Activated CD4-positive, alpha-beta memory T cell treated with anti-CD3 and anti-CD28 coated beads, Interleukin-2, amount 10 ng/mL, durations not matched to agents 7 days and 5 days (primary cell): ENCODE measurements at regions not wholly inside any gene's neighbourhood (a gene's known extent, or its start where the extent isn't known, plus 50 kb on each side); places are given as distances from the start of the nearest gene placed in this dataset.
"Not testable (repeated sequence)": the region's sequence is repeated elsewhere in the genome, so short reads cannot be mapped to it uniquely, and the experiment has no call there.

Experiments used
- CTCF ChIA-PET: fragments of 350-600 bp; sonication (Branson Sonifier 250); formaldehyde crosslinking; loops from one replicate; lab custom pipeline; 2021; ENCODE audit warnings: antibody characterized with exemption, inconsistent platforms; lab: Charles Lee
- POLR2A ChIA-PET: fragments of 350-600 bp; sonication (Branson Sonifier 250); formaldehyde crosslinking; loops from one replicate; lab custom pipeline; 2021; ENCODE audit warnings: antibody characterized with exemption; lab: Charles Lee
- DNase-seq: peaks from one replicate; pipeline ENCODE4 v3.0.0-alpha.2; 2020
- H3K27ac Mint-ChIP-seq: one replicate; pipeline ENCODE4 v1.8.0; 2021; ENCODE audit warnings: mild to moderate bottlenecking, mixed read lengths
- H3K27me3 Mint-ChIP-seq: one replicate; pipeline ENCODE4 v1.8.0; 2021; ENCODE audit warnings: mixed read lengths
- H3K36me3 Mint-ChIP-seq: one replicate; pipeline ENCODE4 v1.8.0; 2021; ENCODE audit warnings: low read depth, mixed read lengths
- H3K4me1 Mint-ChIP-seq: one replicate; pipeline ENCODE4 v1.8.0; 2021; ENCODE audit warnings: mixed read lengths
- H3K4me3 Mint-ChIP-seq: one replicate; pipeline ENCODE4 v1.8.0; 2021; ENCODE audit warnings: mild to moderate bottlenecking, mixed read lengths
- H3K9me3 Mint-ChIP-seq: one replicate; pipeline ENCODE4 v1.8.0; 2021; ENCODE audit warnings: mixed read lengths

DNA sequence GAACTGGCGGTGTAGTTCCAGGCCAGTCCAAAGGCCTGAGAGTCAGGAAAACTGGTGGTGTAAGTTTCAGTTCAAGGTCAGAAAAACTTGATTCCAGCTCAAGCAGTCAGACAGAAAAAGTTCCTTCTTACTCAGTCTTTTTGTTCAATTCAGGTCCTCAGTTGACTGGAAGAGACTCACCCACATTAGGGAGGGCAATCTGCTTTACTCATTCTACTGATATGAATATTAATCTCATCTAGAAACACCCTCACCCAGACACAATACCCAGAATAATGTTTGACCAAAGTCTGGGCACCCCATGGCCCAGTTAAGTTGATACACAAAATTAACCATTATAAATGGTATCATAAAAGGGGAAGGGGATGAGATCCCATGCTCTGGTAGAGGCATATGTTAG, 50.1 kb upstream of the LTA4H start:
- ChIA-PET POLR2A (no interaction called here), CTCF (no interaction called here)
- Mint-ChIP-seq H3K4me3 (no peak overlapping the region), H3K27me3 (no peaks in the 10 kb centered on the region), H3K4me1 (peaks cover 4% of the 10 kb centered on the region), H3K27ac (no peak overlapping the region), H3K36me3 (peaks cover 8% of the 10 kb centered on the region), H3K9me3 (peaks cover 13% of the 10 kb centered on the region)
- no peak for DNase-seq

- H3K4me1 Mint-ChIP-seq, H3K36me3 Mint-ChIP-seq, DNase-seq, H3K27ac Mint-ChIP-seq, CTCF ChIA-PET, POLR2A ChIA-PET, H3K4me3 Mint-ChIP-seq, H3K27me3 Mint-ChIP-seq: not testable (repeated sequence)
- H3K9me3 Mint-ChIP-seq, result peaks cover 13% of the 10 kb centered on the region
Measured at GRCh38 chr12:96086190-96086589, 50.8 kb upstream of the LTA4H start.

DNA sequence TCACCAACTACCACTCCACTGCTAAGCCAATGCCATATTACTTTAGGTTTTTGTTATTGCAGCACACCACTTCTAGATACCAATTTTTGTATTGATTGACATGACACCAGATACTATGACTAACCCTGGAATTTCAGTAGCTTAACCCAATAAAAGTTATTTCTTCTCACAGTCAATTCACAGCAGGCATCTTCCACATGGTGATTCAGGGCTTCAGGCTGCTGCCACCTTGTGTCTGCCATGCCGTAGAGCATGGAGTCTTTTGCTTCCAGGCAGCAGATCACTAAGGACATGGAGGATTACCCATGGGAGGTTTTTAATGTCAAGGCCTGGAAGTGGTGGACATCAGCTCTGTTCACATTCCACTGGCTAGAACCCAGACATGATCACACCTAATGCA, 56.4 kb upstream of the LTA4H start:
- CTCF ChIA-PET, result interaction anchor here (0.8 kb wide), 1 partner anchor 56 kb away, joined by 3 read pairs; no protein-coding TSS in a partner anchor
- H3K27me3 Mint-ChIP-seq, result no peaks in the 10 kb centered on the region

DNA sequence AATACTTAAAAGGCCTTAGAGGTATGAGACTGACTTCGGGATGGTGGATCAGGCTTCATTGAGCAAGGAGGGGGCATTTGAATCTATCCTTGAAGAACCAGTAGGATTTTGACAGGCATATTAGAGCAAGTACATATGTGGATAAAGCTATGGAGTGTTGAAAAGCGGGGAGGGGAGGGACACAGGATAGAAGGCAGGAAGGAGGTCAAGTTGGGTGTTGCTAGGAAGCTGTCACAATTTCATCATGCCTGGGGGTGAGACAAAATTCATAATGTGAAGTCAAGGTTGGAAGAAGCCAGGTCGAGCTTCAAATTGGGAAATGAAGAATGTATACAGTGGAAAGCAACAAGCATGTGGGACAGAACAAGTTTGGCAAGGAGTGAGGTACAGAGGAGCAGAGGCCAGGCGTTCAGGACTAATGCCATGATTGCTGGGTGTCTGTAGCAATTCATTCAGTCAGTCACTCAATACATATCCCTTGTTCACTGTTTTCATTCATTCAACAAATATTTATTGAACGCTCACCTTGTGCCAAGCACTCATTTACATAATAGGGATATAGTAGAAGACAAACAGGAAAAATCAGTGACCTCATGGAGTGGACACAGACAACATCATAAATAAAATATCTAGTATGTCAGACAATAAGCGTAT, 58.3 kb upstream of the LTA4H start:
- peaks cover 10% of the 10 kb centered on the region for H3K9me3 Mint-ChIP-seq
- peak overlapping the region; percentile 2 for H3K27ac Mint-ChIP-seq
- H3K4me3 Mint-ChIP-seq, result no peak overlapping the region
- H3K36me3 Mint-ChIP-seq, result no peaks in the 10 kb centered on the region
- peaks cover 20% of the 10 kb centered on the region for H3K4me1 Mint-ChIP-seq
- no peak for DNase-seq
- no peaks in the 10 kb centered on the region for H3K27me3 Mint-ChIP-seq
- ChIA-PET POLR2A (no interaction called here), CTCF (no interaction called here)

More for the DNA sequence above, 56.4 kb upstream of the LTA4H start:
- Mint-ChIP-seq H3K36me3 (peaks cover 2% of the 10 kb centered on the region), H3K4me1 (peaks cover 19% of the 10 kb centered on the region), H3K4me3 (no peak overlapping the region), H3K27ac (no peak overlapping the region), H3K9me3 (peaks cover 13% of the 10 kb centered on the region)
- DNase-seq, result no peak
- POLR2A ChIA-PET, result no interaction called here

GRCh38 chr12:96094201-96094600, 58.8 kb upstream of the LTA4H start:
- DNase-seq, result no peak
- Mint-ChIP-seq H3K9me3 (peaks cover 10% of the 10 kb centered on the region), H3K4me1 (peaks cover 25% of the 10 kb centered on the region), H3K27me3 (no peaks in the 10 kb centered on the region), H3K27ac (peak overlapping the region; percentile 2), H3K4me3 (no peak overlapping the region), H3K36me3 (no peaks in the 10 kb centered on the region)
- ChIA-PET CTCF (no interaction called here), POLR2A (no interaction called here)

DNA sequence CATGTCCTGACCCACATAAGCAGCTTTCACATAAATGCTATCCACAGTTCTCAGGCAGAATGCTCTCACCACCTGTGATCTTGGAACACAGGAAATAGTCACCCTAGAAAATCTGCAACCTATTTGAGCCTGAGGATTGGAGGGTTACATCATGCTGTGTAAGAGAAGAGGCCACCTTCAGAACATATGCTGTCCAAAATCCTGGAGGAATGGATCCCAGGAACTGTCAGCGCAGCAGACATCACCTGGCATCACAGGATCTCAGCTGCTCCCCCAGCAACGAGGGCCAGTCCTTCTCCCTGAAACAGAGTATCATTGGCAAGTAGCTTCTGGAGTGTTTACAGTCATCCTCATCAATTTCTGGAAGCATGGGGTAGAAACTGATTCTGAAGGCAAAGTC, 63.2 kb upstream of the LTA4H start:
- Mint-ChIP-seq H3K27me3 (no peaks in the 10 kb centered on the region), H3K4me3 (no peak overlapping the region), H3K4me1 (peaks cover 35% of the 10 kb centered on the region), H3K27ac (no peak overlapping the region), H3K9me3 (no peaks in the 10 kb centered on the region), H3K36me3 (no peaks in the 10 kb centered on the region)
- ChIA-PET CTCF (no interaction called here), POLR2A (no interaction called here)
- DNase-seq, result no peak

GRCh38 chr12:96099421-96099820, 64.0 kb upstream of the LTA4H start:
- Mint-ChIP-seq H3K27me3 (no peaks in the 10 kb centered on the region), H3K4me1 (peaks cover 27% of the 10 kb centered on the region), H3K27ac (no peak overlapping the region), H3K36me3 (no peaks in the 10 kb centered on the region), H3K9me3 (no peaks in the 10 kb centered on the region), H3K4me3 (no peak overlapping the region)
- ChIA-PET CTCF (interaction anchor here (0.6 to 1.3 kb wide), 5 partner anchors 35 to 285 kb away, joined by 3 to 9 read pairs (median 3); no protein-coding TSS in a partner anchor), POLR2A (interaction anchor here (1.6 kb wide), 1 partner anchor 302 kb away, joined by 5 read pairs; the partner anchor contains the start of gene CDK17)
- DNase-seq, result no peak

GRCh38 chr12:96099986-96100385, 64.6 kb upstream of the LTA4H start:
- ChIA-PET CTCF (interaction anchor here (0.6 to 1.3 kb wide), 7 partner anchors 36 to 424 kb away, joined by 3 to 9 read pairs (median 3); no protein-coding TSS in a partner anchor), POLR2A (interaction anchor here (1.6 kb wide), 1 partner anchor 301 kb away, joined by 5 read pairs; the partner anchor contains the start of gene CDK17)
- Mint-ChIP-seq H3K36me3 (no peaks in the 10 kb centered on the region), H3K4me3 (no peak overlapping the region), H3K27ac (peak overlapping the region; percentile 36), H3K4me1 (peaks cover 21% of the 10 kb centered on the region), H3K9me3 (no peaks in the 10 kb centered on the region), H3K27me3 (no peaks in the 10 kb centered on the region)
- peak; percentile 42 for DNase-seq

- H3K4me3 Mint-ChIP-seq, result no peak overlapping the region
- ChIA-PET POLR2A (no interaction called here), CTCF (interaction anchor here (0.6 to 0.9 kb wide), 3 partner anchors 38 to 142 kb away, joined by 3 to 4 read pairs (median 3); no protein-coding TSS in a partner anchor)
- no peak overlapping the region for H3K27ac Mint-ChIP-seq
- no peaks in the 10 kb centered on the region for H3K9me3 Mint-ChIP-seq
- H3K27me3 Mint-ChIP-seq, result no peaks in the 10 kb centered on the region
- DNase-seq, result no peak
- H3K36me3 Mint-ChIP-seq, result no peaks in the 10 kb centered on the region
- peaks cover 28% of the 10 kb centered on the region for H3K4me1 Mint-ChIP-seq
Measured at GRCh38 chr12:96101806-96102205, 66.4 kb upstream of the LTA4H start.

DNA sequence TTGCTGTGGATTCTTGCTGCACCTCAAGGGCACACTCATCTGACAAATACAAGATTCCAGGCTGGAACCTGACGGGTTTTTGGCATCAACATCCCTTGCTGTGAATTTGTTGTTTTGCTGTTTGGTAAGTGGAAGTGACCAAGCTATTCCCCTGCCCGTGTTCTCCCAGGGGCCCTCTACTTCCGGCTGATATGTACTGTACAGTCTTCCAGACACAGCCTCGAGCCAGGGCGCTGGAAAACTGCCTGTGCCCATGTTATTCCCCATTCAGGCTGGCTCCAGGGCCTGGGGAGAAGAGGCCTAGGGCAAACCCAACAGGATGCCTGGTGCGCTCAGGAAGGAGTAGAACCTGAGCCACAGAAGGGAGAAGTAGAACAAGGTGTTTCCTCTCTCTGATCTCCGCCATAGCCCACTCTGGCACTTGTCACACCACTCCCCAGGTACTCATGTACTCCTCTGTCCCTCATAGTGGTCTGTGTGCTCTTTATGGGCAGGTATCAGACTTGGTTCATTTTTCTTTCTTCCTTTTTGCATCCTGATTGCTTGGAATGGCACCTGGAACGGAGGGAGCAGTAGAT, 67.8 kb upstream of the LTA4H start:
- H3K36me3 Mint-ChIP-seq, result no peaks in the 10 kb centered on the region
- H3K9me3 Mint-ChIP-seq, result no peaks in the 10 kb centered on the region
- DNase-seq, result no peak
- no peak overlapping the region for H3K4me3 Mint-ChIP-seq
- H3K27ac Mint-ChIP-seq, result no peak overlapping the region
- ChIA-PET POLR2A (interaction anchor here (0.5 kb wide), 1 partner anchor 25 kb away, joined by 3 read pairs; no protein-coding TSS in a partner anchor), CTCF (no interaction called here)
- peaks cover 39% of the 10 kb centered on the region for H3K4me1 Mint-ChIP-seq
- no peaks in the 10 kb centered on the region for H3K27me3 Mint-ChIP-seq

DNA sequence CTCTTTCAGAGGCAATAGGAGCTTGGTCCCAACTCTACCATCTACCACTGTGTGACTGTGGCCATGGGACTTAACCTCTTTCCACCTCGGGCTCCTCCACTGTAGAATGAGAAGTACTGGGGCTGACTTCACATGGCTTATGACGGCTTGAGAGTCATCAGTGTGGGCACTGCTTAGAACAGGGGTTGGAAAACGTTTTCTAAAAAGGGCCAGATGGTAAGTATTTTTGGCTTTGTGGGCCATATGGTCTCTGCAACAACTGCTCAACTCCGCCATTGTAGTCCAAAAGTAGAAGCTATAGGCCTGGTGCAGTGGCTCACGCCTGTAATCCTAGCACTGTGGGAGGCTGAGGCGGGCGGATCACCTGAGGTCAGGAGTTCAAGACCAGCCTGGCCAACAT, 69.2 kb upstream of the LTA4H start:
- no peak for DNase-seq
- Mint-ChIP-seq H3K27me3 (no peaks in the 10 kb centered on the region), H3K9me3 (no peaks in the 10 kb centered on the region), H3K4me1 (peaks cover 38% of the 10 kb centered on the region), H3K36me3 (no peaks in the 10 kb centered on the region), H3K27ac (no peak overlapping the region), H3K4me3 (no peak overlapping the region)
- ChIA-PET POLR2A (no interaction called here), CTCF (no interaction called here)

DNA sequence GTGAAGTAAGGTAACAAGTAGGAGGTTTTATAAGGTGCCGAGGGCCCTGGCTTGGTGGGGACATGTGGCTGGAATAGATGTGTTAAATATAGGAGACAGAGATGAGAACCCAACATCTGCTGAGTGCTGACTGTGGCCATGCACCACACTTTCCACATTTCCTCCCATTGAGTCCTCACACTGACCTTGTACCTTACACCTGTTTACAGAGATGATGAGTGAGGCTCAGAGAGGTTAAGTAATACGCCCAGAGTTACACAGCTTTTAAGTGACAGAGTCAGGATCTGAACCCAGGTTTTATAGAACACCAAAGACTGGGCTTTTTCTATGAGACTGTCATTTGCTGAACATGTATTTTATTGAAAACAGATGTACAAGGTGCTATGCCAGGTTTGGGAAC, 70.8 kb upstream of the LTA4H start:
- H3K36me3 Mint-ChIP-seq, result no peaks in the 10 kb centered on the region
- H3K9me3 Mint-ChIP-seq, result no peaks in the 10 kb centered on the region
- CTCF ChIA-PET, result interaction anchor here (0.5 kb wide), 1 partner anchor 109 kb away, joined by 4 read pairs; no protein-coding TSS in a partner anchor
- no peak for DNase-seq
- H3K4me3 Mint-ChIP-seq, result no peak overlapping the region
- H3K27me3 Mint-ChIP-seq, result peaks cover 2% of the 10 kb centered on the region
- H3K4me1 Mint-ChIP-seq, result peaks cover 26% of the 10 kb centered on the region
- POLR2A ChIA-PET, result interaction anchor here (0.6 kb wide), 1 partner anchor 104 kb away, joined by 3 read pairs; no protein-coding TSS in a partner anchor
- no peak overlapping the region for H3K27ac Mint-ChIP-seq

GRCh38 chr12:96107236-96107635, 71.8 kb upstream of the LTA4H start:
- CTCF ChIA-PET, result interaction anchor here (1.3 kb wide), 1 partner anchor 109 kb away, joined by 3 read pairs; no protein-coding TSS in a partner anchor
- POLR2A ChIA-PET, result no interaction called here
- Mint-ChIP-seq H3K36me3 (no peaks in the 10 kb centered on the region), H3K4me1 (peaks cover 26% of the 10 kb centered on the region), H3K4me3 (no peak overlapping the region), H3K9me3 (no peaks in the 10 kb centered on the region), H3K27ac (peak overlapping the region; percentile 88), H3K27me3 (peaks cover 5% of the 10 kb centered on the region)
- DNase-seq, result no peak
